ENCODE measurements at regions not wholly inside any gene's neighbourhood (a gene's known extent, or its start where the extent isn't known, plus 50 kb on each side); places are given as distances from the start of the nearest gene placed in this dataset.
"Not testable (repeated sequence)": the region's sequence is repeated elsewhere in the genome, so short reads cannot be mapped to it uniquely, and the experiment has no call there.

DNA sequence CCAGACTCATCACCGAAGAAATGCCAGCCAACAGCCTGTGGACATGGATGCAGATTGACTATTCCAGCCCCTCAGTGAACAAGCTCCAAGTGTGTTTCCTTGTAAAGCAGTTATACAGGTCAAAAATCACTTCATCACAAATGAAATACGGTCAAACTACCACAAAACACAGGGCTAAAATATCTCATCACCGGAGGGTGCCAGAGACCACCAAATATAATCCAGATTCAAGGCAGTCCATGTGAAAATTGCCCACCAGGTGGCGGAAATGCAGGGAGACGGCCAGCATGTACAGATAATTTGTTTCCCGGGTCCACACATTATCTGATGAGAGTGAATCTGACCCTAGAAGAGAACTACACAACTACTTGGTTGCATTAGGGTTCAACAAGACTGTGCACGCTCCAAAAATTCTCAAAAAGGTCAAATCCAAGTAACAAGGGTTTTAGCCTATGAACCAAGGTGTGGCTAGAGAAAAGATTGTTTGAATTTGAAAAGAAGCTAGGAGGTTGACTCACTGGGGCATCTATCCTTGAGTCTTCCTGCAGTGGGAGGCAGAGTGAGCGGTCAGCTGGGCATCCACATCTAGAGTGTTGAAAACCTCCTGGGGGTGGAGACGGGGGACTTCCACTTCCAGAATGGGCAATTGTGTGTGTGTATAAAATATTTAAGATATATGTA is 71.7 kb downstream of the IGLL5 start:
- DNase-seq, result peak; percentile 76
- in situ Hi-C loops (cut with HindIII; ENCODE audit: low pct_ligation_motif_present, low sequenced_read_pairs), result no loop called here

DNA sequence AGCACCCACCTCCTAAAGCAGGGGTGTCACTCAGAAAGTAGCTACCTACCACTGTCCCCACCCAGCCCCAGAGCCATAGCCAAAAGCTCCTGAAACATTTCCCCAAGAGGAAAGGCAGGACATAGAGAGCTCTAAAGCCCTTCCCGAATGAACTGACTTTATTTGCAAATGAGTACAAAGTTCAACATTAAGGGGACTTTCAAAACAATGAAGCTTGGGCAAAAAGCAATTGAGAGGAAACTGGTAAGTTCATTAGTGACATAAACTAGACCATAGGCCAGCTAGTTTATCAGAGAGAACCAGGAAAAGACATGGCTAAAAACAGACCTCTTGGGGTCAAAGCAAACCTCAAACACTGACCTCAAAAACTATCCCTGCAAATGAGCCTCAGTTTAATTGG is 72.7 kb downstream of the IGLL5 start:
- Histone ChIP-seq H3K4me3 (ENCODE audit: low read depth, low read length) (no peak overlapping the region), H3K27me3 (replicated peaks) (peaks cover 43% of the 10 kb centered on the region), H3K36me3 (replicated peaks) (no peaks in the 10 kb centered on the region), H3K27ac (no peak overlapping the region)
- TF ChIP-seq, protein P1, sequence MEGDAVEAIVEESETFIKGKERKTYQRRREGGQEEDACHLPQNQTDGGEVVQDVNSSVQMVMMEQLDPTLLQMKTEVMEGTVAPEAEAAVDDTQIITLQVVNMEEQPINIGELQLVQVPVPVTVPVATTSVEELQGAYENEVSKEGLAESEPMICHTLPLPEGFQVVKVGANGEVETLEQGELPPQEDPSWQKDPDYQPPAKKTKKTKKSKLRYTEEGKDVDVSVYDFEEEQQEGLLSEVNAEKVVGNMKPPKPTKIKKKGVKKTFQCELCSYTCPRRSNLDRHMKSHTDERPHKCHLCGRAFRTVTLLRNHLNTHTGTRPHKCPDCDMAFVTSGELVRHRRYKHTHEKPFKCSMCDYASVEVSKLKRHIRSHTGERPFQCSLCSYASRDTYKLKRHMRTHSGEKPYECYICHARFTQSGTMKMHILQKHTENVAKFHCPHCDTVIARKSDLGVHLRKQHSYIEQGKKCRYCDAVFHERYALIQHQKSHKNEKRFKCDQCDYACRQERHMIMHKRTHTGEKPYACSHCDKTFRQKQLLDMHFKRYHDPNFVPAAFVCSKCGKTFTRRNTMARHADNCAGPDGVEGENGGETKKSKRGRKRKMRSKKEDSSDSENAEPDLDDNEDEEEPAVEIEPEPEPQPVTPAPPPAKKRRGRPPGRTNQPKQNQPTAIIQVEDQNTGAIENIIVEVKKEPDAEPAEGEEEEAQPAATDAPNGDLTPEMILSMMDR (IDR thresholded peaks at IDR 0.05; ENCODE audit: low read depth, low read length, missing control alignments), result no peak
- in situ Hi-C loops (cut with HindIII; ENCODE audit: low pct_ligation_motif_present, low sequenced_read_pairs), result no loop called here
- DNase-seq, result no peak

More for the DNA sequence above, 71.7 kb downstream of the IGLL5 start:
- Histone ChIP-seq H3K27ac (no peak overlapping the region), H3K27me3 (replicated peaks) (peaks cover 47% of the 10 kb centered on the region), H3K4me3 (ENCODE audit: low read depth, low read length) (no peak overlapping the region), H3K36me3 (replicated peaks) (no peaks in the 10 kb centered on the region)
- TF ChIP-seq, protein P1 (IDR thresholded peaks at IDR 0.05; ENCODE audit: low read depth, low read length, missing control alignments), result peak; percentile 89

DNA sequence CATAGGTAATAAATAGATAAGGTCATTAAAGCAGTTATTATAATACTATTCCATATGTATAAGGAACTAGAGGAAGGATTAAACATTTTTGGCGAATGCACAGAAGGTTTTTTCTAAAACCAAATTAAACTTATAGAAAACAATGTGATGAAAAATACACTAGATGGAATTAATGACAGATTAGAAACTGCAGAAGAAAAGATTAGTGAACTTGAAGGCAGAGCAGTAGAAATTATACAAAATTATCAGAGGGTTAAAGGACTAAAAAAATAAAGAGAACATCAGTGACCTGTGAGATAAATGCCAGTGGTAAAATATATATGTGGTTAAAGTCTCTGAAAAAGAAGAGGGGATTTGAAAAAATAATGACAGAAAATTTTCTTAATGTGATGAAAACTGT is 74.0 kb downstream of the IGLL5 start:
- H3K27ac ChIP-seq, result no peak overlapping the region
- H3K36me3 ChIP-seq (replicated peaks), result no peaks in the 10 kb centered on the region
- peaks cover 39% of the 10 kb centered on the region for H3K27me3 ChIP-seq (replicated peaks)
- no peak overlapping the region for H3K4me3 ChIP-seq (ENCODE audit: low read depth, low read length)
- in situ Hi-C loops (cut with HindIII; ENCODE audit: low pct_ligation_motif_present, low sequenced_read_pairs), result no loop called here
- DNase-seq, result no peak
- TF ChIP-seq, protein P1 (IDR thresholded peaks at IDR 0.05; ENCODE audit: low read depth, low read length, missing control alignments), result no peak

DNA sequence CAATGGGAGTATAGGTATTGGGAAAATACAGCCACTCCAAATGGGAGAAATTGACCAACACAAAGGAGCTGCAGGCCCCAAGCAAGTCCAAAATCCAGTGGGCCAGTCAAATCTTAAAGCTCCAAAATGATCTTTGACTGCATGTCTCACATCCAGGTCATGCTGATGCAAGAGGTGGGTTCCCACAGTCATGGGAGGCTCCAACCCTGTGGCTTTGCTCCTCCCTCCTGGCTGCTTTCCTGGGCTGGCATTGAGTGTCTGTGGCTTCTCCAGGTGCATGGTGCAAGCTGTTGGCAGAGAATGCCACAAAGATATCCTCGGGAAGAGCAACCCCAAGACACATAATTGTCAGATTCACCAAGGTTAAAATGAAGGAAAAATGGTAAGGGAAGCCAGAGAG is 80.8 kb downstream of the IGLL5 start:
- in situ Hi-C loops (cut with HindIII; ENCODE audit: low pct_ligation_motif_present, low sequenced_read_pairs), result no loop called here

DNA sequence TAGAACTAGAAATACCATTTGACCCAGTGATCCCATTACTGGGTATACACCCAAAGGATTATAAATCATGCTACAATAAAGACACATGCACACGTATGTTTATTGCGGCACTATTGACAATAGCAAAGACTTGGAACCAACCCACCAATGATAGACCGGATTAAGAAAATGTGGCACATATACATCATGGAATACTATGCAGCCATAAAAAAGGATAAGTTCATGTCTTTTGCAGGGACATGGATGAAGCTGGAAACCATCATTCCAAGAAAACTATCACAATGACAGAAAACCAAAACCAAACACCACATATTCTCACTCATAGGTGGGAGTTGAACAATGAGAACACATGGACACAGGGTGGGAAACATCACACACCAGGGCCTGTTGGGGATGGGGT is 85.0 kb downstream of the IGLL5 start:
- in situ Hi-C loops (cut with HindIII; ENCODE audit: low pct_ligation_motif_present, low sequenced_read_pairs); DNase-seq; H3K36me3 ChIP-seq (replicated peaks); H3K4me3 ChIP-seq (ENCODE audit: low read depth, low read length); H3K27ac ChIP-seq: not testable (repeated sequence)
- H3K27me3 ChIP-seq (replicated peaks), result peaks cover 28% of the 10 kb centered on the region

More for the DNA sequence above, 80.8 kb downstream of the IGLL5 start:
- TF ChIP-seq, protein P1 (IDR thresholded peaks at IDR 0.05; ENCODE audit: low read depth, low read length, missing control alignments), result no peak
- H3K27ac ChIP-seq, result no peak overlapping the region
- H3K27me3 ChIP-seq (replicated peaks), result peaks cover 27% of the 10 kb centered on the region
- H3K36me3 ChIP-seq (replicated peaks), result no peaks in the 10 kb centered on the region
- H3K4me3 ChIP-seq (ENCODE audit: low read depth, low read length), result no peak overlapping the region
- DNase-seq, result no peak

DNA sequence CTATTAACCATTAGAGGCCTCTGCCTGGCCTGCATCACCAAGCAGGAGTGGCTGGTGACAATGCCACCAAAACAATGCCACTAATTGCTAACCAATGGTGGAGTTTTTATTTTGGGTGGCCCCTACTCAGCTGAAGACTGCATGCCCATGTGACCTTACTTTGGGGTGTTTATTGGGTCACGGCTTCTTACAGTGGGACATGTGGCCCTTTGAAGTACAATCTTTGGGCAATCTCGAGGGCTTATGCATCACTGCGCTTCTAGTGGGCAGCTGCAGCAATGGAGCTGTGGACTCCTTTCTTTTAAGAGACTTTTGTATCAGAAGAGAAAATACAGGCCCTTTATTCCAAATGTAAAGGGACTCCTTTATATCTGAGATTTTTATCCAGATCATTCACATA is 85.7 kb downstream of the IGLL5 start:
- Histone ChIP-seq H3K27ac (no peak overlapping the region), H3K27me3 (replicated peaks) (peaks cover 28% of the 10 kb centered on the region), H3K4me3 (ENCODE audit: low read depth, low read length) (no peak overlapping the region), H3K36me3 (replicated peaks) (no peaks in the 10 kb centered on the region)
- TF ChIP-seq, protein P1 (IDR thresholded peaks at IDR 0.05; ENCODE audit: low read depth, low read length, missing control alignments), result no peak
- in situ Hi-C loops (cut with HindIII; ENCODE audit: low pct_ligation_motif_present, low sequenced_read_pairs), result no loop called here
- DNase-seq, result no peak
